Cerebellar nuclear complex (tissue), 1 donor: ENCODE measurements at regions not wholly inside any gene's neighbourhood (a gene's known extent, or its start where the extent isn't known, plus 50 kb on each side); places are given as distances from the start of the nearest gene placed in this dataset.

Source experiments
- DNase-seq, 2 experiments: peaks; one replicate each; lab custom pipeline; 2025; lab: John Stamatoyannopoulos, UW

DNA sequence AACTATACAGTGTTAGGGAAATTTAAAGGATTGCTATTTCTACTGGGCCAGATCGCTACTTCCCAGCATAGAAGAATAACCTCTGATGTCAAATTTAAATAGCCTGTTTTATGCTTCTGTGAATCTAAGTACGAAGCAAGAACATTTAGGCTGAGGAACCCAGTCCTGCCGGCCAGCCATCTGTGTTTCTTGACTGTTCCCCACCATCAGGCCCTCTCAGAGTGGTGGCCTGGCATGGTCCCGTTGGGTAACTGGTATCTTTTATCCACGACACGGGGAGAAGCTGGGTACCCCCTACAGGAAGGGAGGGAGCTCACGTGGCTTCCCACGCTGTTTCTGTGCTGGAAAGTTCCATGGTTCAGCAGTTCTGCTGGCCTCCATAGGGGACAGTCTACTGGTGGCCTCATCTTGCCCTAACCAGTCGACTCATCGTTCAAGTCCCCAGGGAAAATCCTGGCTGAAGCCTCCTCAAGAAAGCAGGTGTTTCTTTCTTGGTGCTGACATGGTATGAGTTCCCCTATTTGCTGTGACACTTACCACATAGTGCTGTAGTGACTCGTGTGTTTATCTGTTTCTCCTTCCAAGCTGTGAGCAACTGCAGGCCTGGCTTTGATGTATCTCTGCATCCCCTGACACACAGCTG lies 201.7 kb upstream of the NLRP1 start:
- DNase-seq, result no peak

DNA sequence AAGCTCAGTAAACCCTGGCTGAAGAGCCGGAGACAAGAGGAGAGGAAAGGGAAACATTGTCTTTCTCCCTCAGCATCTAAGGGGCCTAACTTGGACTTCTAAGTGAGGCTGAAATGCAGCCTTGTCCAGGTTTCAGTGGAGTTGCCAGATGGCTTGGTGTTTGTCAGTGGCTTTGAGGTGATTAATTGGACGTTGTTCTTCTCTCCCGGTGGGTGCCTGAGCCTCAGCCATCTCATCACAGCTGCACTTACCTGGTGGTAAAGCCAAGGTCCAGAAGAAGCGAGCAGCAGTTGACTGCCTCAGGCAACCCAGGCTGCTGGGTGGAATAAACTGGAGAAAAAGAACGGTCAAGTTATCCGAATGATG lies 202.2 kb upstream of the NLRP1 start:
- no peak for DNase-seq

GRCh38 chr17:5788266-5788900 lies 204.1 kb upstream of the NLRP1 start:
- DNase-seq, result no peak

- no peak for DNase-seq
Measured at GRCh38 chr17:5789528-5789927, 205.2 kb upstream of the NLRP1 start.

GRCh38 chr17:5793157-5793556 lies 208.8 kb upstream of the NLRP1 start:
- DNase-seq, result no peak

DNA sequence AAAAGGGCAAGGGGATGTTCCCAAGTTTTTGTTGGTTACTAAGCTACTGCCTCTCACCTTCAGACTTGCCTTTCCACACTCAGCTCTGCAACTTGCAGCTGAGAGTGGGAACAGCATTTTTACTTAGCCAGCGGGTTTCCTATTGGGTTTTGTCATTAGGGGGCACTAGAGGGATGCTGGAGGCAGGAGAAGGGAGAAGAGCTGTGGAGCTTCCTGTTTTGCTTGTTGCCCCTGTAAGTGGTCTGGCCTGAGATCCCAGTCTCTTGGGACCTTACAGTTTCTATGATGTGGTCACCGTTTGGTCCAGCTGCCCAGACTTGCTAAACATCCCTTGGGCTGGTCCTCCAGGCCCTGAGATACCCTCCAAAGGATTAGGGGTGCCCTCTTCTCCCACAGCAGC lies 209.6 kb upstream of the NLRP1 start:
- DNase-seq, result no peak

DNA sequence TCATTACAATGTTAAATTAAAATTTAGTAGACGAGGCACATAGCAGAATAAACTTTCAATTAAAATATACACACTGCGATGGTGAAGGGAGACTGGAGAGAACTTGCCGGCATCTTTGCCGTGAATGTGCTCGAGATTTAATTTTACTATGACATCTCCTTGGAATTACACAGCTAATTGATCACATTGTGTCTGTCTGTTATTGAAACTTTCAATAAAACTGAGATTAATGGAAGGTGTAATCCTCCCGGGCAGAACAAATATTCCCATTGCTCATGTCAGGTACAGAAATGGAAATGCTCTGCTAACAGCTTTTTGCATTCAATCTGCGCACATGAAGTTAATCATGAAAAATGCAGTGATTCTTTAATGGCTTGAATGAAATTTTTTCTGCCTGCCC lies 210.1 kb upstream of the NLRP1 start:
- DNase-seq, result no peak

- DNase-seq, result no peak
Measured at GRCh38 chr17:5794881-5795506, 210.7 kb upstream of the NLRP1 start.

DNA sequence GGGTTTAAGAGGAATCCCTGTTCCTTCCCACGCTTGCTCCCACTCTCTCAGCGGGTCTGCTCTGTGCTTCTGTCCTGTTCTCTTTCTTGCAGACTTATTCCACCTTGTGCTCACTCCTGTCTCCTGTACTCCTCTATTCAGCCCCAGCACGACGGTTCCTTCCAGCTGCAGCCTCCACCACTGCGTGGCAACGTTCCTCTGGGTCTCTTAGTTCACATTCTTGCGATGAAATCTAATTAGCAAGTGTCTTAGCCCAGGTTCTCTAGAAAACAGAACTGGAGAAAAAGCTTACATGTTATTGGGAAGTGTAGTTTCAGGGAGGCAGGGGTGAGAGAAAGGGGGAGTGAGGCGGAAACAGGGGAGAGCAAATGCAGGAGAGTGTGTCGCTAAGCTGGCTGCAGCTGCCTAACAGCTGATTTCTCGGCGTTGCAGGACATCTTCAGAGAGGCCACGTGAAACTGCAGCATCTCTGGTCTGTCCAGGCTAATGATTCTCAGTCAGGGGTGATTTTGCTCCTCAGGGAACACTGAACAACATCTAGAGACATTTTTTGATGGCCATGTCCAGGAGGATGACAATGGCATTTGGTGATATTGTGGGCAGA lies 213.2 kb upstream of the NLRP1 start:
- no peak for DNase-seq

DNA sequence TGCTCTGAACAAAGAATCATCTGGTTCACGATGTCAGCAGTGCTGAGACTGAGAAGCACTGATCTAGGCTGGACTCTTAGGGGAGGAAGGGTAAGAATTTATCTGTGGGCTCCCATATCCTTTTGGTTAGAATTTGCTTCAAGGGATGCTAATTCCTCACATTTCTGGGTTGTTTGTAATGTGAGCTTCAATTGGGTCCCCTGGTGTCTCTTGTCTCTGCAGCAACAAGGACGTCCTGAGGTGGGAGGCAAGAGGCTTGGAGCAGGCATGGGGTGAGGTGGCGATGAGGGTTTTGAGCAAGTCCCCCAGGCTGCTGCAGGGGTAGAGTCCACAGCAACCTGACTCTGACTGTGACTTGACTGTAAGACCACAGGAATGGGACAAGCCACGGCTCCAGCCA lies 213.8 kb upstream of the NLRP1 start:
- no peak for DNase-seq

GRCh38 chr17:5800131-5800530 lies 215.8 kb upstream of the NLRP1 start:
- DNase-seq, result no peak

DNA sequence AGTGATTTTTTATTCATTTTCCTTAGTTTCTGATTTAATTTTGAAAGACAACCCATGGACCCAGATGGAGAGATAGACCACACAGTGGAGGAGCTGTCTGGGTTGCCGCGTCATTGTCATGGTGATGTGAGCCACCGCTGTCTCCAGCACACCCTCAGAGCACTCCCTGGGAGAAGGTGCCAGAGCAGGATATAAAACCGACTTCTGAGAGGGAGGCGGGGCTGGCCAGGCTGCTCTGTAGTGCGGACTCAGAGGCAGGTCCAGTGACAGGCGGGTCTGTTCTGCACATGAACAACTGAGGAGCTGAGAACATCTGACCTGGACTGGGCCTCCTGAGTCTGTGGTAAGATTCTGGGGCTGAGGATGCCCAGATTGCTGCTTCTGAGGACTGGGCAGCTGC lies 216.3 kb upstream of the NLRP1 start:
- no peak for DNase-seq

DNA sequence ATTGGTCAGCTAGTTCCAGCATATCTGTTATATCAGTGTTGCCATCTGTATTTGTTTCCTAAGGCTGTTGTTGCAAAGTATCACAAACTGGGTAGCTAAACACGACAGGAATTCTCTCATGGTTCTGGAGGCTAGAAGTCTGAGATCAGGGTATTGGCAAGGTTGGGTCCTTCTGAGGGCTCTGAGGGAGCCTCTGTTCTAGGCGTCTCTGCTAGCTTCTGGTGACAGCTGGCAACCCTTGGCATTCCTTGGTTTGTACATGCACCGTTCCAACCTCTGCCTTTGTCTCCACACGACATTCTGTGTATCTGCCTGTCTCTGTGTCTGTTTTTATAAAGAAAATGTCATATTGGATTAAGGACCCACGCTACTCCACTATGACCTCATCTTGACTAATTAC lies 219.9 kb upstream of the NLRP1 start:
- DNase-seq, result no peak

DNA sequence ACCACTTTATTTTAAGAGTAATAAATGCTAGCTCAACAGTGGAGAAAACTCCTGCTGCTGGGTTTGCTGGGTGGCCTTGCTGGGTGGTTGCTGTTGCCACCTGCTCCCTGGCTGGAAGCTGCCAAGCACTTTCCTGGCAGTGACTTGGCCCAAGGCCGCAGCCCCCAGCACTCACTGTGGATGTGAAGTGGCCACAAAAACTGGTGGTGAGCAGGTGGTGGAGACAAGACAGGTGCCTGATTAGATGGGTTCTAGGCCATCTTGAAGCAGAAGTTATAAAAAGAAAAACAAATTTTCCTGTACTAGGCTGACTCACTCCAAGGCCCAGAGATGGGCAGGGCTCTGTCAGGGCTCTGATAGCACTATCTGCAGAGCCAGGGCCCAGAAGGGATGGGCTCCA lies 224.7 kb upstream of the NLRP1 start:
- no peak for DNase-seq

DNA sequence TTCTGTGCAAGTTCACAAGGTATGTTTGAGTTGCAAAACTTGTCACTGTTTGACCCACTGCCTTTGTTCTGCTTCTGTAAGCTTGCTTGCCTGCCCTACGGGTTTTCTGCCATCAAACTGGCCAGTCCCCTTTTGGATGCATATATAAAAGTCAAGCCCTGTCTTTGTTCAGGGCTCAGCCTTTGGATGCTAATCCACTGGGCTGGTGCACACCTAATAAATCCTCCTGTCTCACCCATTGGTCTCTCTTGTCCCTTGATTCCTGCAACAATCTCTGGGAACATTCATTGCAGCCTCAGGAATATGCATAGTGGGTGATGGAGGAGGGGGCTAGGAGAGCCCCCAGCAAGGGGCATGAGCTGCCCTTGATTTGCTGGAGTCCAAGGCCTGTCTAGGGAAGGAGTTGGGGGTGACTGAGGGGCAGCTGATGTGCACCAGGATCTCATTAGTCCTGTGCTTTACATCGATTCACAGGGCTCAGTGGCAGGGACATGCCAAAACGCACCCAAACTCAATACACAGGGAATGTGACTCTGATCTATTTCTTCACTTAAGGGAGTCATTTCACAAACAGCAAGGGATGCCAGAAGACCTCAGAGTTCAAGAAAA lies 225.4 kb upstream of the NLRP1 start:
- no peak for DNase-seq

GRCh38 chr17:5812590-5812989 lies 228.3 kb upstream of the NLRP1 start:
- no peak for DNase-seq

GRCh38 chr17:5813357-5813756 lies 229.0 kb upstream of the NLRP1 start:
- no peak for DNase-seq

GRCh38 chr17:5815396-5815795 lies 231.1 kb upstream of the NLRP1 start:
- no peak for DNase-seq

DNA sequence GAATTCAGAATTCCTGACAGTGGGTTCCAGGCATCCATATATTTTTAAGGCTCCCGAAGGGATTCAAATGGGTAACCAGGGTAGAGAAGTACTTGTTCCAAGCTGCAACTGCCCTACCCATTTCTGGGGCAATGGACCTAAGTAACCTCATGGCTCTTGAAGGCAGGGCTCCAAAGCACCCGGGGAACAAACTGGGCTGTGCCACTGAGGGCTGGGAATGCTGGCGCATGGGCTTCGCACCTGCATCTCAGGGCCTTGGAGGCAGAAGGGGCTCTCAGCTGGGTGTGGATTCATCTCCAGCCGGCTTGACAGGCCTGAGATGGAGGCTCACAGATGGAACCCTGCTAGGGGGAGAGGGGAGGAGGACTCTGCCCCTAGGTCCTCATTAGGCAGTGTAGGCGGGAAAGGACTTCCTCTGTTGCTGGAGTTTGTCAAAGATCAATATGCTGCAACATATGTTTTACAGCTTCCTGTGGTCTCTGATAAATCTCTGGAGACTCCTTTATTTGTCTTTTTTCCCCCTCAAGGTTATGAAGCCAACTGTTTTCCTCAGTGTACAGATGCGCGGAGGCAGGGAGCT lies 232.3 kb upstream of the NLRP1 start:
- DNase-seq, result no peak

GRCh38 chr17:5817475-5818395 lies 233.4 kb upstream of the NLRP1 start:
- DNase-seq, result no peak

DNA sequence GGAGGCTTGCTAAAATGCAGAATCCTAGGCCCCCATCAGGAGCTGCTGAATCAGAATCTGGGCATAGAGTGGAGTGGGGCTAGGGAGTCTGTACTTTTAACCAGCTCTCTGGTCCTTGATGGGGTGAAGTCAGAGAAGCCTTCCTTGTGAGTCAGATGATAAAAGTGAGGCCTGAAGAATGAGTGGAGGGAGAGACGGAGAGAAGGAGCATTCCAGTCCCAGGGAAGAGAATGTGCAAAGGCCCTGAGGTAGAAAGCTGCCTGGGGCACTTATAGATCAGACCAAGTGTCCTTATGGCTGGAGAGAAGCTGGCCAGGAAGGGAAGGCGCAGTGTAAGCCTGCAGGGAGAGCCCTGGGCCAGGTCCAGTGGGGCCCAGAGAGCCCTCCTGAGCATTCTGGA lies 235.1 kb upstream of the NLRP1 start:
- DNase-seq, result no peak
